Lower lobe of right lung (tissue), 2 donors: ENCODE measurements at regions not wholly inside any gene's neighbourhood (a gene's known extent, or its start where the extent isn't known, plus 50 kb on each side); places are given as distances from the start of the nearest gene placed in this dataset.

Experiments
- ATAC-seq, 2 donors: fragments of 200-7000 bp; cut with Tn5 transposase; one replicate each; pipeline ENCODE4 v1.9.1; 2020 to 2022; ENCODE audit warnings: mild to moderate bottlenecking in 2 of 2, moderate library complexity in 2 of 2
- DNase-seq: peaks from one replicate; pipeline ENCODE4 v3.0.0-alpha.2; 2020
- H3K27ac ChIP-seq: fragments of 200-600 bp; one replicate; pipeline ENCODE4 v1.8.0; 2022
- H3K27me3 ChIP-seq: fragments of 200-600 bp; one replicate; pipeline ENCODE4 v1.8.0; 2022; ENCODE audit warnings: low read depth
- H3K36me3 ChIP-seq: fragments of 200-600 bp; one replicate; pipeline ENCODE4 v1.8.0; 2022; ENCODE audit warnings: mild to moderate bottlenecking
- H3K4me1 ChIP-seq: fragments of 200-600 bp; one replicate; pipeline ENCODE4 v1.8.0; 2022
- H3K4me3 ChIP-seq: fragments of 200-600 bp; one replicate; pipeline ENCODE4 v1.8.0; 2022; ENCODE audit warnings: mild to moderate bottlenecking
- H3K9me3 ChIP-seq: fragments of 200-600 bp; one replicate; pipeline ENCODE4 v1.8.0; 2022
- intact Hi-C: fragments of 100-400 bp; cut with DNase I; formaldehyde crosslinking; loops from one replicate; pipeline ENCODE4 v1.11.0; 2022
- TF ChIP-seq, protein P1 (sequence below): fragments of 200-600 bp; IDR thresholded peaks from one replicate; pipeline ENCODE4 v1.8.0; 2022; ENCODE audit warnings: antibody characterized with exemption, mild to moderate bottlenecking
- donor health status: DM: no; HTN: yes; CAD: no; lungs with severe emphysema.

DNA sequence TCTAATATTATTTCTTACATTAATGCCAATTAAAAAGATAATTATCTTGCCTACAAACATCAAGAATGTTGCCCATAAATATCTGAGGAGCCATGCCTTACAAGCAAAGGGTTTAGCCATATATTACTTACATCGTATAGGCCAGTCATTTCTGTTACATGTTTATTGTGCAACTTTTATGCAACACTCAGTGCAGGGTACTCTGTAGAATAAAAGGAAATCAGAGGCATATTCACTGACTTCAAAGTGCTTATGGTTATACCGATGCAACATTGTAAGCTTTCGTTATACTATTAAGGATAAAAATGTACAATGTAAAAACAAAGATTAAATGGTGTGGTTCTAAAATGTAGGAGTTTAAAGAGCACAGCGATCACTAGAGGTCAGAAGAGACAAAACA, 315.9 kb downstream of the PCDH10 start:
- intact Hi-C loops, result no loop called here

DNA sequence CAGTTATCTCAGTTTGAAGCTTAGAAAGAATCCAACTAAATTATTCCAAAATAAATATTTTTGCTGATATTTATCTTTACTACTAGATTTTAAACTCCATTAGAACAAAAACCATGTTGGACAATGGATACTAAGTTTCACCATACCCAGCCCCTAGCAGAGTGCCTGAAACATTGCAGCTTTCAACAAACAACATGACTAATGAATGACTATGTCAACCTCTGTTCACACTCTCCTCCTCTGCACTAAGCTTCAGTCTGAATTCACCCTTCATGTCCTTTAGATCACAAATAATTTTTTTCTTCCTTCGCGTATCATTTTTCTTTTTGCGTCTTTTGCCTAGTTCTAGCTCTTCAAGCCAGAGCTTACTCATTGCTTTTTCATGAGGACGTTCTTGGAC, 315.2 kb downstream of the PCDH10 start:
- intact Hi-C loops, result no loop called here

More for the DNA sequence above, 315.9 kb downstream of the PCDH10 start:
- Histone ChIP-seq H3K4me1 (no peaks in the 10 kb centered on the region), H3K36me3 (no peaks in the 10 kb centered on the region), H3K4me3 (no peak overlapping the region), H3K27ac (no peak overlapping the region), H3K9me3 (no peaks in the 10 kb centered on the region), H3K27me3 (no peaks in the 10 kb centered on the region)
- TF ChIP-seq, protein P1, sequence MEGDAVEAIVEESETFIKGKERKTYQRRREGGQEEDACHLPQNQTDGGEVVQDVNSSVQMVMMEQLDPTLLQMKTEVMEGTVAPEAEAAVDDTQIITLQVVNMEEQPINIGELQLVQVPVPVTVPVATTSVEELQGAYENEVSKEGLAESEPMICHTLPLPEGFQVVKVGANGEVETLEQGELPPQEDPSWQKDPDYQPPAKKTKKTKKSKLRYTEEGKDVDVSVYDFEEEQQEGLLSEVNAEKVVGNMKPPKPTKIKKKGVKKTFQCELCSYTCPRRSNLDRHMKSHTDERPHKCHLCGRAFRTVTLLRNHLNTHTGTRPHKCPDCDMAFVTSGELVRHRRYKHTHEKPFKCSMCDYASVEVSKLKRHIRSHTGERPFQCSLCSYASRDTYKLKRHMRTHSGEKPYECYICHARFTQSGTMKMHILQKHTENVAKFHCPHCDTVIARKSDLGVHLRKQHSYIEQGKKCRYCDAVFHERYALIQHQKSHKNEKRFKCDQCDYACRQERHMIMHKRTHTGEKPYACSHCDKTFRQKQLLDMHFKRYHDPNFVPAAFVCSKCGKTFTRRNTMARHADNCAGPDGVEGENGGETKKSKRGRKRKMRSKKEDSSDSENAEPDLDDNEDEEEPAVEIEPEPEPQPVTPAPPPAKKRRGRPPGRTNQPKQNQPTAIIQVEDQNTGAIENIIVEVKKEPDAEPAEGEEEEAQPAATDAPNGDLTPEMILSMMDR, result no peak
- ATAC-seq (no peak), DNase-seq (no peak)

DNA sequence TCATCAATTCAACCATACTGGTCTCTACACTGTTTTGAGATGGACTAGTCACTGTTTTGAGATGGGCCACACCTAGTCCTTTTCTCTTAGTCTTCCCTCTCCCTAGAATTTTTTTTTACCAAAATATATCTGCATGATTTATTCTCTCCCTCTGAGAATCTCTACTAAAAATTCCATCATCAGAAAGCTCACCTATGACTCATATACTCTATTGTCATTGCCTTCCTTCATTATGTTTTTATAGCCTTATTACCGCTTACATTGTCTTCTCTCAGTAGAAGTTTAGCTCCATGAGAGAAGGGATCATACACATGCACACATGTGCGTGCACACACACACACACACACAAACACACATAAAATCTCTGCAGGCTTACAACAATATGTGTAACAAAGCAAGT, 303.6 kb downstream of the PCDH10 start:
- H3K4me1 ChIP-seq, result no peaks in the 10 kb centered on the region
- TF ChIP-seq, protein P1, result no peak
- DNase-seq, result no peak
- intact Hi-C loops, result no loop called here
- no peak overlapping the region for H3K27ac ChIP-seq
- no peaks in the 10 kb centered on the region for H3K9me3 ChIP-seq
- no peak for ATAC-seq
- H3K4me3 ChIP-seq, result no peak overlapping the region
- no peaks in the 10 kb centered on the region for H3K27me3 ChIP-seq
- no peaks in the 10 kb centered on the region for H3K36me3 ChIP-seq

More for the DNA sequence above, 315.2 kb downstream of the PCDH10 start:
- H3K36me3 ChIP-seq, result no peaks in the 10 kb centered on the region
- H3K27ac ChIP-seq, result no peak overlapping the region
- no peak overlapping the region for H3K4me3 ChIP-seq
- H3K9me3 ChIP-seq, result no peaks in the 10 kb centered on the region
- ATAC-seq, result no peak
- H3K4me1 ChIP-seq, result no peaks in the 10 kb centered on the region
- TF ChIP-seq, protein P1, result no peak
- H3K27me3 ChIP-seq, result no peaks in the 10 kb centered on the region
- DNase-seq, result no peak

DNA sequence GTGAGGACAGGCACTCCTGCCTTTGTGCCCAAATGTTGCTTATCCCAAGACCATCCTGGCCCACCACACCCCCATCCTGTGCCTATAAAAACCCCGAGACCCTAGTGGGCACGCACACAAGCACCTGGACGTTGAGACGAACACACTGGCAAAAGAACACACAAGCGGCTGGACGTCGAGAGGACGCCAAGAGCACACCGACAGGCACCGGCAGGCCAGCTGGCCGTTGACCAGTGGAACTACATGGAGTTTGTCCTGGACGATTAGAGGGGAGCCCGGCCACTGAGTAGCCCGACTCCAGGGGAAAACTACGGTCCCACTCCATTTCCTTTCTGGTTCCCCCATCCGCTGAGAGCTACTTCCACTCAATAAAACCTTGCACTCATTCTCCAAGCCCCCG, 301.7 kb downstream of the PCDH10 start:
- Histone ChIP-seq H3K27ac (no peak overlapping the region), H3K27me3 (no peaks in the 10 kb centered on the region), H3K4me3 (no peak overlapping the region), H3K4me1 (no peaks in the 10 kb centered on the region), H3K36me3 (no peaks in the 10 kb centered on the region), H3K9me3 (no peaks in the 10 kb centered on the region)
- ATAC-seq (no peak), DNase-seq (no peak)
- intact Hi-C loops, result no loop called here
- TF ChIP-seq, protein P1, result no peak

DNA sequence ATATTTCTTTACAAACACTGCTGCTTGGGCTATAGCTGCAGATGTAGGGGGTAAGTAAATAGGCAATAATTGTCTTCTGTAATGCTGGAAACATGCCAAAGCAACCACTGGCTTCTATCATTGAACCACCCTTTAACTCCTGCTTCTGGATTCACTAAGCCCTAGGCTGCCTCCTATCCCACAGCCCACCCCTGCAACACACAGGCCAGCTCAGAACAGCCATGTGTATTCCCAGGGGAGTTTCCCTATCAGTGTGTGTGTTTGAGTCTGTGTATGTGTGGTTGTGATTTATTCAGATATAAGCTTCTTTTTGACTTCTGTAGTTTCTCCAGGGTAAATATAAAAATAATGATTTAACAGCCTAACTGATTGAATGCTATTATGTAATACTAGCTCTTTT, 291.3 kb downstream of the PCDH10 start:
- no peaks in the 10 kb centered on the region for H3K27me3 ChIP-seq
- no peak overlapping the region for H3K4me3 ChIP-seq
- intact Hi-C loops, result no loop called here
- no peak overlapping the region for H3K27ac ChIP-seq
- H3K4me1 ChIP-seq, result no peaks in the 10 kb centered on the region
- H3K9me3 ChIP-seq, result no peaks in the 10 kb centered on the region
- DNase-seq (no peak), ATAC-seq (no peak)
- H3K36me3 ChIP-seq, result no peaks in the 10 kb centered on the region
- TF ChIP-seq, protein P1, result no peak

DNA sequence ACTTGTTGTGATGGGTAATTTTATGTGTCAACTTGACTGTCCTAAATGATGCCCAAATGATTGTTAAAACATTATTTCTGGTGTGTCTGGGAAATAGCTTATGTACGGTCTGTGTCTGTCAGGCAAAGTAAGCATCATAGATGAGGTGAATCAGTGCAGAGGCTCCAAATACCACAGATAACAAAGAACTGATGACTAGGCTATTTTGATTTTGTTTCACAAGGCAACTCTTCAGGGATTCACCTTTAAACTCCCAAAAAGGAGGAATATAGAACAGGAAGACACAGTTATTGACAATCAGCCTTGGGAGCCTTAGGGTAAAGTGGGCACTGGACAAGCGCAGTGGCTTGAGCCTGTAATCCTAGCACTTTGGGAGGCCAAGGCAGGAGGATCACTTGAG, 290.7 kb downstream of the PCDH10 start:
- Histone ChIP-seq H3K36me3 (no peaks in the 10 kb centered on the region), H3K9me3 (no peaks in the 10 kb centered on the region), H3K4me1 (no peaks in the 10 kb centered on the region), H3K27ac (no peak overlapping the region), H3K4me3 (no peak overlapping the region), H3K27me3 (no peaks in the 10 kb centered on the region)
- DNase-seq, result no peak
- no peak for ATAC-seq
- intact Hi-C loops, result no loop called here
- TF ChIP-seq, protein P1, result no peak
